ENCODE measurements at regions not wholly inside any gene's neighbourhood (a gene's known extent, or its start where the extent isn't known, plus 50 kb on each side); places are given as distances from the start of the nearest gene placed in this dataset.

DNA sequence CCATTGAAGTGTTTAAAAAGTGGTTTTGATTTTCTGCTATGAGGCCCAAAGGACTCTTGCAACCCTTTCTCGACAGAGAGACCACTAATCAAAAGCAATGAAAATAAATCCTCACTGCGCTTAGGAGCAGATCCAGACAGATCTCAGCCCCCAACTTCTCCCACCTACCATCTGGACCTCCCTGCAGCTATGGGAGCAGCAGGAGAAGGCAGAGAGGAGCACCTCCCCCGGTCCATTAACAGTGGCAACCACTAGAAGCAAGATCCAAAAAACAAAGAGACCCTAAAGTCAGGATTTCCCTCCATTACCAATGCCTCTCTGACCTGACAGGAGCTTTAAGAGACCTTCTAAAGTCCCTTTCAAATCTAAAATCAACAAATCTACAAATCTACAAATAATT, 99.0 kb upstream of the LSM8 start (continued):
- TF ChIP-seq, protein P1, sequence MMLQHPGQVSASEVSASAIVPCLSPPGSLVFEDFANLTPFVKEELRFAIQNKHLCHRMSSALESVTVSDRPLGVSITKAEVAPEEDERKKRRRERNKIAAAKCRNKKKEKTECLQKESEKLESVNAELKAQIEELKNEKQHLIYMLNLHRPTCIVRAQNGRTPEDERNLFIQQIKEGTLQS (IDR thresholded peaks at IDR 0.05) = no peak
- TF ChIP-seq, protein P2, sequence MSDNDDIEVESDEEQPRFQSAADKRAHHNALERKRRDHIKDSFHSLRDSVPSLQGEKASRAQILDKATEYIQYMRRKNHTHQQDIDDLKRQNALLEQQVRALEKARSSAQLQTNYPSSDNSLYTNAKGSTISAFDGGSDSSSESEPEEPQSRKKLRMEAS (IDR thresholded peaks at IDR 0.05) = no peak
- TF ChIP-seq YY1 (IDR thresholded peaks at IDR 0.05) = no peak
- TF ChIP-seq RXRA (IDR thresholded peaks at IDR 0.05) = no peak
- no peak for TF ChIP-seq HNF4A (conservative IDR thresholded peaks at IDR 0.05)
- no peak for TF ChIP-seq JUND (IDR thresholded peaks at IDR 0.05)
- TF ChIP-seq HNF4G (IDR thresholded peaks at IDR 0.05) = no peak
- TF ChIP-seq, protein P3, sequence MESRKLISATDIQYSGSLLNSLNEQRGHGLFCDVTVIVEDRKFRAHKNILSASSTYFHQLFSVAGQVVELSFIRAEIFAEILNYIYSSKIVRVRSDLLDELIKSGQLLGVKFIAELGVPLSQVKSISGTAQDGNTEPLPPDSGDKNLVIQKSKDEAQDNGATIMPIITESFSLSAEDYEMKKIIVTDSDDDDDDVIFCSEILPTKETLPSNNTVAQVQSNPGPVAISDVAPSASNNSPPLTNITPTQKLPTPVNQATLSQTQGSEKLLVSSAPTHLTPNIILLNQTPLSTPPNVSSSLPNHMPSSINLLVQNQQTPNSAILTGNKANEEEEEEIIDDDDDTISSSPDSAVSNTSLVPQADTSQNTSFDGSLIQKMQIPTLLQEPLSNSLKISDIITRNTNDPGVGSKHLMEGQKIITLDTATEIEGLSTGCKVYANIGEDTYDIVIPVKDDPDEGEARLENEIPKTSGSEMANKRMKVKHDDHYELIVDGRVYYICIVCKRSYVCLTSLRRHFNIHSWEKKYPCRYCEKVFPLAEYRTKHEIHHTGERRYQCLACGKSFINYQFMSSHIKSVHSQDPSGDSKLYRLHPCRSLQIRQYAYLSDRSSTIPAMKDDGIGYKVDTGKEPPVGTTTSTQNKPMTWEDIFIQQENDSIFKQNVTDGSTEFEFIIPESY (IDR thresholded peaks at IDR 0.05) = no peak
- no peak for TF ChIP-seq FOXA2 (IDR thresholded peaks at IDR 0.05)
- no peak for TF ChIP-seq TAF1 (conservative IDR thresholded peaks at IDR 0.05)

DNA sequence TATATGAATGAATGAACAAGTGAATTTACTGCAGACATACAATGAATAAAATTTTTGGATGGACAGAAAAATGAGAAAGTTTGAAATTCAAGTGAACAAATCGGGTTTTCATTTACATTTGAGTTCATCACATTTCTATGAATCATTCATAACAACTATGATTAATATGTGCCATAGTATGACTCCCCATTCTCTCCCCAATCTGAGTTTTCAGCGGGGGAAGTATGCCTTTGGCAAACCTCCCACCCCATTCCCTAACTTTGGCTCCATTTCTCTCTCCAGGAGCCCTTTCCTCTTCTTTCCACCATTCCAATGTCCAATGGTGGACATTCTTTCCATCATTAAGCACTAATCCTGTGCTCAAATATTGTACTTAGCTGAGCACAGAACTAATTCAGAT, 96.8 kb upstream of the LSM8 start:
- H3K4me3 ChIP-seq (ENCODE audit: low read depth in 1 of 3, low read length in 3 of 3) = no peak overlapping the region
- WGBS = 88% methylated on average over 2 of the region's 2 CpGs
- H3K27me3 ChIP-seq (ENCODE audit: control insufficient read depth in 4 of 4, insufficient read depth in 4 of 4, low read length in 3 of 4) = peaks cover 0 to 5% (median 0%) of the 10 kb centered on the region in 4 donors
- no peaks in the 10 kb centered on the region for H3K9me3 ChIP-seq (ENCODE audit: control insufficient read depth in 4 of 4, low read length in 3 of 4)
- DNase-seq (ENCODE audit: low spot score) = no peak
- H3K4me1 ChIP-seq (ENCODE audit: control insufficient read depth in 4 of 4, insufficient read depth in 4 of 4, low read length in 3 of 4) = no peaks in the 10 kb centered on the region
- H3K9ac ChIP-seq (ENCODE audit: low read depth in 1 of 2, low read length in 2 of 2) = no peak overlapping the region
- no peak overlapping the region for H3K27ac ChIP-seq (ENCODE audit: low read depth in 1 of 2, low read length in 2 of 2)
- no peak for TF ChIP-seq HNF4A (conservative IDR thresholded peaks at IDR 0.05)
- TF ChIP-seq JUND (IDR thresholded peaks at IDR 0.05) = no peak
- TF ChIP-seq, protein P4, sequence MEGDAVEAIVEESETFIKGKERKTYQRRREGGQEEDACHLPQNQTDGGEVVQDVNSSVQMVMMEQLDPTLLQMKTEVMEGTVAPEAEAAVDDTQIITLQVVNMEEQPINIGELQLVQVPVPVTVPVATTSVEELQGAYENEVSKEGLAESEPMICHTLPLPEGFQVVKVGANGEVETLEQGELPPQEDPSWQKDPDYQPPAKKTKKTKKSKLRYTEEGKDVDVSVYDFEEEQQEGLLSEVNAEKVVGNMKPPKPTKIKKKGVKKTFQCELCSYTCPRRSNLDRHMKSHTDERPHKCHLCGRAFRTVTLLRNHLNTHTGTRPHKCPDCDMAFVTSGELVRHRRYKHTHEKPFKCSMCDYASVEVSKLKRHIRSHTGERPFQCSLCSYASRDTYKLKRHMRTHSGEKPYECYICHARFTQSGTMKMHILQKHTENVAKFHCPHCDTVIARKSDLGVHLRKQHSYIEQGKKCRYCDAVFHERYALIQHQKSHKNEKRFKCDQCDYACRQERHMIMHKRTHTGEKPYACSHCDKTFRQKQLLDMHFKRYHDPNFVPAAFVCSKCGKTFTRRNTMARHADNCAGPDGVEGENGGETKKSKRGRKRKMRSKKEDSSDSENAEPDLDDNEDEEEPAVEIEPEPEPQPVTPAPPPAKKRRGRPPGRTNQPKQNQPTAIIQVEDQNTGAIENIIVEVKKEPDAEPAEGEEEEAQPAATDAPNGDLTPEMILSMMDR (IDR thresholded peaks at IDR 0.05; ENCODE audit: low read depth, low read length, missing input control) = no peak
- no peak for TF ChIP-seq SP1 (IDR thresholded peaks at IDR 0.05)
- no peak for TF ChIP-seq NR2F2 (IDR thresholded peaks at IDR 0.05)
- no peak for TF ChIP-seq GABPA (IDR thresholded peaks at IDR 0.05 in 1 of 2, conservative IDR thresholded peaks at IDR 0.05 in 1 of 2)
- TF ChIP-seq, protein P2 (IDR thresholded peaks at IDR 0.05) = no peak
- TF ChIP-seq FOXA2 (IDR thresholded peaks at IDR 0.05) = no peak
- no peak for TF ChIP-seq RAD21 (IDR thresholded peaks at IDR 0.05)
- TF ChIP-seq, protein P3 (IDR thresholded peaks at IDR 0.05) = no peak
- TF ChIP-seq YY1 (IDR thresholded peaks at IDR 0.05) = no peak
- TF ChIP-seq, protein P1 (IDR thresholded peaks at IDR 0.05) = no peak
- TF ChIP-seq, protein P5, sequence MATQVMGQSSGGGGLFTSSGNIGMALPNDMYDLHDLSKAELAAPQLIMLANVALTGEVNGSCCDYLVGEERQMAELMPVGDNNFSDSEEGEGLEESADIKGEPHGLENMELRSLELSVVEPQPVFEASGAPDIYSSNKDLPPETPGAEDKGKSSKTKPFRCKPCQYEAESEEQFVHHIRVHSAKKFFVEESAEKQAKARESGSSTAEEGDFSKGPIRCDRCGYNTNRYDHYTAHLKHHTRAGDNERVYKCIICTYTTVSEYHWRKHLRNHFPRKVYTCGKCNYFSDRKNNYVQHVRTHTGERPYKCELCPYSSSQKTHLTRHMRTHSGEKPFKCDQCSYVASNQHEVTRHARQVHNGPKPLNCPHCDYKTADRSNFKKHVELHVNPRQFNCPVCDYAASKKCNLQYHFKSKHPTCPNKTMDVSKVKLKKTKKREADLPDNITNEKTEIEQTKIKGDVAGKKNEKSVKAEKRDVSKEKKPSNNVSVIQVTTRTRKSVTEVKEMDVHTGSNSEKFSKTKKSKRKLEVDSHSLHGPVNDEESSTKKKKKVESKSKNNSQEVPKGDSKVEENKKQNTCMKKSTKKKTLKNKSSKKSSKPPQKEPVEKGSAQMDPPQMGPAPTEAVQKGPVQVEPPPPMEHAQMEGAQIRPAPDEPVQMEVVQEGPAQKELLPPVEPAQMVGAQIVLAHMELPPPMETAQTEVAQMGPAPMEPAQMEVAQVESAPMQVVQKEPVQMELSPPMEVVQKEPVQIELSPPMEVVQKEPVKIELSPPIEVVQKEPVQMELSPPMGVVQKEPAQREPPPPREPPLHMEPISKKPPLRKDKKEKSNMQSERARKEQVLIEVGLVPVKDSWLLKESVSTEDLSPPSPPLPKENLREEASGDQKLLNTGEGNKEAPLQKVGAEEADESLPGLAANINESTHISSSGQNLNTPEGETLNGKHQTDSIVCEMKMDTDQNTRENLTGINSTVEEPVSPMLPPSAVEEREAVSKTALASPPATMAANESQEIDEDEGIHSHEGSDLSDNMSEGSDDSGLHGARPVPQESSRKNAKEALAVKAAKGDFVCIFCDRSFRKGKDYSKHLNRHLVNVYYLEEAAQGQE (IDR thresholded peaks at IDR 0.05) = no peak
- TF ChIP-seq EGR1 (IDR thresholded peaks at IDR 0.05; ENCODE audit: low read depth in 2 of 2) = no peak
- TF ChIP-seq TAF1 (conservative IDR thresholded peaks at IDR 0.05) = no peak
- no peak for TF ChIP-seq HNF4G (IDR thresholded peaks at IDR 0.05)
- no peak for TF ChIP-seq RXRA (IDR thresholded peaks at IDR 0.05)
- TF ChIP-seq FOXA1 (IDR thresholded peaks at IDR 0.05) = no peak
- no peaks in the 10 kb centered on the region for H3K36me3 ChIP-seq (ENCODE audit: control insufficient read depth in 4 of 4, insufficient read depth in 3 of 4, low read depth in 1 of 4, low read length in 3 of 4)

All from liver (tissue), 8 donors.